SK-N-SH treated with all-trans-retinoic acid at 6 μM for 48 hours (cell line): ENCODE measurements at regions not wholly inside any gene's neighbourhood (a gene's known extent, or its start where the extent isn't known, plus 50 kb on each side); places are given as distances from the start of the nearest gene placed in this dataset.
A peak's percentile ranks its signal among the peaks of the same experiment; 100 is the strongest.

Experiments used
- ATAC-seq: fragments of 200-7000 bp; cut with Tn5 transposase; 3 replicates; pipeline ENCODE4 v1.9.1; 2020; ENCODE audit warnings: mild to moderate bottlenecking, moderate library complexity
- ARNTL ChIP-seq: fragments of 450-650 bp; formaldehyde crosslinking; IDR thresholded peaks from 2 replicates; pipeline ENCODE4 v1.5.0; 2020; ENCODE audit warnings: low read depth, mild to moderate bottlenecking, moderate library complexity, borderline replicate concordance
- BACH2 ChIP-seq: fragments of 250-450 bp; sonication (Bioruptor Pico); IDR thresholded peaks from 2 replicates; pipeline ENCODE4 v1.9.0; 2021; ENCODE audit warnings: mild to moderate bottlenecking, borderline replicate concordance
- CSDC2 ChIP-seq: fragments of 250-450 bp; sonication (Bioruptor Pico); IDR thresholded peaks from 2 replicates; pipeline ENCODE4 v1.5.0; 2020; ENCODE audit warnings: mild to moderate bottlenecking, moderate library complexity
- ESRRG ChIP-seq: fragments of 250-450 bp; sonication (Bioruptor Pico); IDR thresholded peaks from 2 replicates; pipeline ENCODE4 v1.6.1; 2021; ENCODE audit warnings: mild to moderate bottlenecking
- GLIS3 ChIP-seq: fragments of 250-450 bp; sonication (Bioruptor Pico); IDR thresholded peaks from 2 replicates; pipeline ENCODE4 v1.5.0; 2020; ENCODE audit warnings: mild to moderate bottlenecking, moderate library complexity
- ISL1 ChIP-seq: fragments of 250-450 bp; sonication (Bioruptor Pico); IDR thresholded peaks from 2 replicates; pipeline ENCODE4 v2.1.2; 2022; ENCODE audit warnings: mild to moderate bottlenecking, moderate library complexity
- PATZ1 ChIP-seq: fragments of 250-450 bp; sonication (Bioruptor Pico); IDR thresholded peaks from 2 replicates; pipeline ENCODE4 v1.8.0; 2020; ENCODE audit warnings: mild to moderate bottlenecking, moderate library complexity, borderline replicate concordance
- PPARA ChIP-seq: fragments of 250-450 bp; sonication (Bioruptor Pico); IDR thresholded peaks from 2 replicates; pipeline ENCODE4 v1.5.0; 2020; ENCODE audit warnings: mild to moderate bottlenecking, borderline replicate concordance
- RARB ChIP-seq: fragments of 250-450 bp; sonication (Bioruptor Pico); IDR thresholded peaks from 2 replicates; pipeline ENCODE4 v1.8.0; 2021; ENCODE audit warnings: mild to moderate bottlenecking, moderate library complexity
- SNAI2 ChIP-seq: fragments of 250-450 bp; sonication (Bioruptor Pico); IDR thresholded peaks from 2 replicates; pipeline ENCODE4 v1.5.0; 2020; ENCODE audit warnings: mild to moderate bottlenecking, moderate library complexity
- TCF4 ChIP-seq: fragments of 250-450 bp; sonication (Bioruptor Pico); IDR thresholded peaks from 2 replicates; pipeline ENCODE4 v1.8.0; 2021; ENCODE audit warnings: mild to moderate bottlenecking, moderate library complexity, borderline replicate concordance
- TOX ChIP-seq: fragments of 250-450 bp; sonication (Bioruptor Pico); IDR thresholded peaks from 2 replicates; pipeline ENCODE4 v1.8.0; 2021; ENCODE audit warnings: mild to moderate bottlenecking, moderate library complexity, borderline replicate concordance
- TSHZ2 ChIP-seq: fragments of 250-450 bp; sonication (Bioruptor Pico); IDR thresholded peaks from 2 replicates; pipeline ENCODE4 v1.5.0; 2020; ENCODE audit warnings: mild to moderate bottlenecking, moderate library complexity
- ZFP3 ChIP-seq: fragments of 250-450 bp; sonication (Bioruptor Pico); IDR thresholded peaks from 2 replicates; pipeline ENCODE4 v1.5.0; 2020; ENCODE audit warnings: mild to moderate bottlenecking, moderate library complexity
- ZNF565 ChIP-seq: fragments of 450-650 bp; formaldehyde crosslinking; conservative IDR thresholded peaks from 2 replicates; pipeline ENCODE4 v1.5.0; 2020; ENCODE audit warnings: low read depth, mild to moderate bottlenecking, moderate library complexity
- ZNF70 ChIP-seq: fragments of 450-650 bp; formaldehyde crosslinking; IDR thresholded peaks from 2 replicates; pipeline ENCODE4 v1.5.0; 2020; ENCODE audit warnings: mild to moderate bottlenecking, moderate library complexity
- TF ChIP-seq, protein P1 (sequence below): fragments of 250-450 bp; sonication (Bioruptor Pico); IDR thresholded peaks from 2 replicates; pipeline ENCODE4 v1.5.1; 2021; ENCODE audit warnings: mild to moderate bottlenecking, moderate library complexity
- TF ChIP-seq, protein P2 (sequence below): fragments of 250-450 bp; sonication (Bioruptor Pico); IDR thresholded peaks from 2 replicates; pipeline ENCODE4 v1.5.1; 2020; ENCODE audit warnings: low read depth, mild to moderate bottlenecking, moderate library complexity
- TF ChIP-seq, protein P3 (sequence below): fragments of 250-450 bp; sonication (Bioruptor Pico); IDR thresholded peaks from 2 replicates; pipeline ENCODE4 v1.8.0; 2021; ENCODE audit warnings: low read depth, mild to moderate bottlenecking, moderate library complexity, borderline replicate concordance

GRCh38 chr15:46260937-46261336 is 626.1 kb downstream of the SQOR start (continued):
- TF ChIP-seq RARB (CRISPR knock-in tag) = no peak
- no peak for TF ChIP-seq TSHZ2 (CRISPR knock-in tag)

DNA sequence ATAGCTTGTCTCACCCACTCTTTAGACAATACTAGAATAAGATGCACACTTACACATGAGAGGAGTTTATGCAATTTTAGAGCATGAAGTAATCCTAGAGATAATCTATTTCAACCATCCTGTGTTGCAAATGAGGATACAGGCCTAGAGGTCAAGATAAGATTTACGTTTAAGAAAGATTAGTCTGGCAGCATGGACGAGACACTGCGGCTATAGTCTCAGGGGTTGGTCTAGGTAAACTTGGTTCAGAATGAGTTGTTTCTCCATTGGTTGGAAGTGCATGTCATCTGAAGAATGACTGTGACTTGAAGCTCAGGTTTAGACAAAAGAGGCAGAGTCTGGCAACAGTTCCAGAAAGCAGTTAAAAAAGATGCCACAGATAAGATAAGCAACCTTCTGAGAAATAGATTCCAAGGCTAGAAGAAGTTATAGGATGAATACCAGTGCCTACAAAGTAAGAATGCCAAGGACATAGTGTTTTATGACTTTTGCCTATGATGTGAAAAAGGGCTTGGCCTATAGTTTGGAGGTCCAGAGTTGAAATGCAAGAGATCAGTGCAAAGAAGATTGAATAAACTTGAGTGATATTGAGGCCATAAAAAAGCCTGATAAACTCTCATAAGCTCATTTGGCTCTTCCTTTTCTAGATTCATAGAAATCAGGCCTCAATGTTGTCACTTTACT is 631.0 kb downstream of the SQOR start:
- TF ChIP-seq ISL1 (CRISPR knock-in tag) (0 out of 2 replicates have a peak, but pooled peaks have one; percentile 14), PATZ1 (CRISPR knock-in tag) (no peak)
- no peak for ATAC-seq

GRCh38 chr15:46266661-46267060 is 631.8 kb downstream of the SQOR start:
- TF ChIP-seq ISL1 (CRISPR knock-in tag) = 0 out of 2 replicates have a peak, but pooled peaks have one; percentile 6
- TF ChIP-seq ZFP3 (CRISPR knock-in tag) = no peak
- TF ChIP-seq BACH2 (CRISPR knock-in tag) = no peak
- TF ChIP-seq TCF4 (CRISPR knock-in tag) = no peak
- no peak for TF ChIP-seq ZNF70 (CRISPR knock-in tag)
- no peak for TF ChIP-seq ZNF565
- TF ChIP-seq PATZ1 (CRISPR knock-in tag) = no peak
- no peak for TF ChIP-seq ARNTL (CRISPR knock-in tag)
- no peak for ATAC-seq

DNA sequence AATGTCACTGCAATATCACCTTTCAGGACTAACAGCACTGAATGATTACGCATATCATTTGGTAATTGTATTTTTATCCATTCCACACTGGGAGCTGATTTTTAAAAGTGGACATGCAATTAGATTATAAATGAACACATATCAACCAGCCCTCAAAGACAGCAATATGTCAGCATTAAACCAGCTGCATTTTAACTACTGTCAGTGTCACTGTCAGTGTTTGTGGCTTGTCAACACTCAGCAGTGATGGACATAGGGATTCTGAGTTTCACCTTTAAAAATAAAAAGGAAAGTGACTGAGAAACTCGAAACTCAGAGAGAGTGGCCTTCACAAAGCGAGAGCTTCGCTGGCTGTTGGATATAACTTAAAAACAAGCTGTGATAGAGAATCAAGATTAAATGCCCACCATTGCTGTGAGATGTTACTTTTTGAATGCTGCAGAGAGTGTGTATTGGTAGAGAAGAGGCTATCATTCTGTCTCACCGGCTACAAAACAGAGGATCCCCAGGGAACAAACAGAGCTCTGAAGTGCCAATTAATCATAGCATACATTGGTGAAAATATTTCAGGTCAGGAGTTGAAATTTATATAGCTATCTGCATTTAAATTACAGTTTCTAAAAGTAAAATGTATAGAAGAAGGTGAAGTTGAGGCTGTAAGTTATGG is 635.8 kb downstream of the SQOR start:
- TF ChIP-seq TSHZ2 (CRISPR knock-in tag) (no peak), ARNTL (CRISPR knock-in tag) (no peak), ZNF70 (CRISPR knock-in tag) (no peak), GLIS3 (CRISPR knock-in tag) (no peak), RARB (CRISPR knock-in tag) (no peak), TOX (CRISPR knock-in tag) (no peak), PPARA (CRISPR knock-in tag) (no peak), ESRRG (CRISPR knock-in tag) (no peak), ZNF565 (no peak)
- ATAC-seq = no peak

GRCh38 chr15:46275701-46276100 is 640.9 kb downstream of the SQOR start:
- no peak for ATAC-seq
- no peak for TF ChIP-seq BACH2 (CRISPR knock-in tag)
- TF ChIP-seq, protein P1, sequence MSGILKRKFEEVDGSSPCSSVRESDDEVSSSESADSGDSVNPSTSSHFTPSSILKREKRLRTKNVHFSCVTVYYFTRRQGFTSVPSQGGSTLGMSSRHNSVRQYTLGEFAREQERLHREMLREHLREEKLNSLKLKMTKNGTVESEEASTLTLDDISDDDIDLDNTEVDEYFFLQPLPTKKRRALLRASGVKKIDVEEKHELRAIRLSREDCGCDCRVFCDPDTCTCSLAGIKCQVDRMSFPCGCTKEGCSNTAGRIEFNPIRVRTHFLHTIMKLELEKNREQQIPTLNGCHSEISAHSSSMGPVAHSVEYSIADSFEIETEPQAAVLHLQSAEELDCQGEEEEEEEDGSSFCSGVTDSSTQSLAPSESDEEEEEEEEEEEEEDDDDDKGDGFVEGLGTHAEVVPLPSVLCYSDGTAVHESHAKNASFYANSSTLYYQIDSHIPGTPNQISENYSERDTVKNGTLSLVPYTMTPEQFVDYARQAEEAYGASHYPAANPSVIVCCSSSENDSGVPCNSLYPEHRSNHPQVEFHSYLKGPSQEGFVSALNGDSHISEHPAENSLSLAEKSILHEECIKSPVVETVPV (CRISPR knock-in tag) = no peak
- TF ChIP-seq, protein P2, sequence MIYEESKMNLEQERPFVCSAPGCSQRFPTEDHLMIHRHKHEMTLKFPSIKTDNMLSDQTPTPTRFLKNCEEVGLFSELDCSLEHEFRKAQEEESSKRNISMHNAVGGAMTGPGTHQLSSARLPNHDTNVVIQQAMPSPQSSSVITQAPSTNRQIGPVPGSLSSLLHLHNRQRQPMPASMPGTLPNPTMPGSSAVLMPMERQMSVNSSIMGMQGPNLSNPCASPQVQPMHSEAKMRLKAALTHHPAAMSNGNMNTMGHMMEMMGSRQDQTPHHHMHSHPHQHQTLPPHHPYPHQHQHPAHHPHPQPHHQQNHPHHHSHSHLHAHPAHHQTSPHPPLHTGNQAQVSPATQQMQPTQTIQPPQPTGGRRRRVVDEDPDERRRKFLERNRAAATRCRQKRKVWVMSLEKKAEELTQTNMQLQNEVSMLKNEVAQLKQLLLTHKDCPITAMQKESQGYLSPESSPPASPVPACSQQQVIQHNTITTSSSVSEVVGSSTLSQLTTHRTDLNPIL (CRISPR knock-in tag) = no peak
- TF ChIP-seq CSDC2 (CRISPR knock-in tag) = no peak
- TF ChIP-seq, protein P3, sequence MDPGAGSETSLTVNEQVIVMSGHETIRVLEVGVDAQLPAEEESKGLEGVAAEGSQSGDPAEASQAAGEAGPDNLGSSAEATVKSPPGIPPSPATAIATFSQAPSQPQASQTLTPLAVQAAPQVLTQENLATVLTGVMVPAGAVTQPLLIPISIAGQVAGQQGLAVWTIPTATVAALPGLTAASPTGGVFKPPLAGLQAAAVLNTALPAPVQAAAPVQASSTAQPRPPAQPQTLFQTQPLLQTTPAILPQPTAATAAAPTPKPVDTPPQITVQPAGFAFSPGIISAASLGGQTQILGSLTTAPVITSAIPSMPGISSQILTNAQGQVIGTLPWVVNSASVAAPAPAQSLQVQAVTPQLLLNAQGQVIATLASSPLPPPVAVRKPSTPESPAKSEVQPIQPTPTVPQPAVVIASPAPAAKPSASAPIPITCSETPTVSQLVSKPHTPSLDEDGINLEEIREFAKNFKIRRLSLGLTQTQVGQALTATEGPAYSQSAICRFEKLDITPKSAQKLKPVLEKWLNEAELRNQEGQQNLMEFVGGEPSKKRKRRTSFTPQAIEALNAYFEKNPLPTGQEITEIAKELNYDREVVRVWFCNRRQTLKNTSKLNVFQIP (CRISPR knock-in tag) = no peak
- TF ChIP-seq SNAI2 (CRISPR knock-in tag) = no peak
